AG04450 (cell line): ENCODE measurements at regions not wholly inside any gene's neighbourhood (a gene's known extent, or its start where the extent isn't known, plus 50 kb on each side); places are given as distances from the start of the nearest gene placed in this dataset.
"Not testable (repeated sequence)": the region's sequence is repeated elsewhere in the genome, so short reads cannot be mapped to it uniquely, and the experiment has no call there.

Experiments used
- CTCF ChIA-PET: fragments of 300-600, 350-600 bp; formaldehyde crosslinking; extraction: SDS; loops from one replicate; lab custom pipeline; 2022; ENCODE audit warnings: antibody characterized with exemption, inconsistent platforms; lab: Charles Lee
- POLR2A ChIA-PET: fragments of 350-600 bp; formaldehyde crosslinking; extraction: SDS; loops from one replicate; lab custom pipeline; 2021; ENCODE audit warnings: antibody characterized with exemption, inconsistent platforms; lab: Yijun Ruan, JAX
- DNase-seq: peaks from one replicate; pipeline ENCODE4 v3.0.0-alpha.2; 2011; ENCODE audit warnings: low read depth, low spot score
- H3K27ac ChIP-seq: one replicate; pipeline ENCODE4 v1.5.1; 2012; ENCODE audit warnings: low read depth, low read length, control low read depth
- H3K27me3 ChIP-seq: one replicate; pipeline ENCODE4 v1.6.0; 2012; ENCODE audit warnings: low read length; ENCODE audit not compliant: control insufficient read depth, insufficient read depth
- H3K4me3 ChIP-seq: 2 replicates; pipeline ENCODE4 v1.5.1; 2011; ENCODE audit warnings: mild to moderate bottlenecking, low read depth, low read length, control low read depth
- H3K9me3 ChIP-seq: 2 replicates; pipeline ENCODE4 v1.5.1; 2012; ENCODE audit warnings: low read length; ENCODE audit not compliant: control insufficient read depth, insufficient read depth
- TF ChIP-seq, protein P1 (sequence below): IDR thresholded peaks from 2 replicates; pipeline ENCODE4 v1.5.1; 2011; ENCODE audit warnings: low read depth, low read length, control low read depth, inconsistent platforms

DNA sequence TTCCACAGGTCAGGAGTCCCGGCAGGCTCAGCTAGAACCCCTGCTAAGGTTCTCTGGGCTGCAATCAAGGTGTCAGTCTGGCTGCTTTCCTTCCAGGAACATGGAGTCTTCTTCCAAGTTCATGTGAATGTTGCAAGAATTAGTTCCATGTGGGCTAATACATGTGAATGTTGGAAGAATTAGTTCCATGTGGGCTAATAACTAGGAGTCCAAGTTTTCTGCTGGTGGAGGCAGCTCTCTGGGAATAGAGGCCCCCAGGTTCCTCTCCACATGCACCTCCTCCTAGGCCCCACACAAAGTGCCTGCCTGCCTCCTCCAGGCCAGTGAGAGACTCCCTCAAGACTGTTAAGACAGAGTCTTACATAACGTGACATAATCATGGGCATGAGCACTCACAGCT lies 140.8 kb upstream of the SLC35G4 start:
- DNase-seq = no peak
- ChIA-PET CTCF (no interaction called here), POLR2A (no interaction called here)
- TF ChIP-seq, protein P1, sequence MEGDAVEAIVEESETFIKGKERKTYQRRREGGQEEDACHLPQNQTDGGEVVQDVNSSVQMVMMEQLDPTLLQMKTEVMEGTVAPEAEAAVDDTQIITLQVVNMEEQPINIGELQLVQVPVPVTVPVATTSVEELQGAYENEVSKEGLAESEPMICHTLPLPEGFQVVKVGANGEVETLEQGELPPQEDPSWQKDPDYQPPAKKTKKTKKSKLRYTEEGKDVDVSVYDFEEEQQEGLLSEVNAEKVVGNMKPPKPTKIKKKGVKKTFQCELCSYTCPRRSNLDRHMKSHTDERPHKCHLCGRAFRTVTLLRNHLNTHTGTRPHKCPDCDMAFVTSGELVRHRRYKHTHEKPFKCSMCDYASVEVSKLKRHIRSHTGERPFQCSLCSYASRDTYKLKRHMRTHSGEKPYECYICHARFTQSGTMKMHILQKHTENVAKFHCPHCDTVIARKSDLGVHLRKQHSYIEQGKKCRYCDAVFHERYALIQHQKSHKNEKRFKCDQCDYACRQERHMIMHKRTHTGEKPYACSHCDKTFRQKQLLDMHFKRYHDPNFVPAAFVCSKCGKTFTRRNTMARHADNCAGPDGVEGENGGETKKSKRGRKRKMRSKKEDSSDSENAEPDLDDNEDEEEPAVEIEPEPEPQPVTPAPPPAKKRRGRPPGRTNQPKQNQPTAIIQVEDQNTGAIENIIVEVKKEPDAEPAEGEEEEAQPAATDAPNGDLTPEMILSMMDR = no peak
- H3K9me3 ChIP-seq = no peaks in the 10 kb centered on the region
- H3K27me3 ChIP-seq = peaks cover 7% of the 10 kb centered on the region
- H3K27ac ChIP-seq = no peak overlapping the region
- no peak overlapping the region for H3K4me3 ChIP-seq

GRCh38 chr18:11468120-11468519 lies 141.3 kb upstream of the SLC35G4 start:
- CTCF ChIA-PET = no interaction called here
- H3K4me3 ChIP-seq = no peak overlapping the region
- H3K27ac ChIP-seq = no peak overlapping the region
- no peaks in the 10 kb centered on the region for H3K9me3 ChIP-seq
- H3K27me3 ChIP-seq = peaks cover 7% of the 10 kb centered on the region
- TF ChIP-seq, protein P1 = no peak
- no peak for DNase-seq
- POLR2A ChIA-PET = no interaction called here

GRCh38 chr18:11467611-11468010 lies 141.8 kb upstream of the SLC35G4 start:
- H3K27me3 ChIP-seq = peaks cover 7% of the 10 kb centered on the region
- no peak overlapping the region for H3K4me3 ChIP-seq
- no peak overlapping the region for H3K27ac ChIP-seq
- H3K9me3 ChIP-seq = no peaks in the 10 kb centered on the region
- TF ChIP-seq, protein P1 = no peak
- no peak for DNase-seq
- ChIA-PET CTCF (no interaction called here), POLR2A (no interaction called here)

DNA sequence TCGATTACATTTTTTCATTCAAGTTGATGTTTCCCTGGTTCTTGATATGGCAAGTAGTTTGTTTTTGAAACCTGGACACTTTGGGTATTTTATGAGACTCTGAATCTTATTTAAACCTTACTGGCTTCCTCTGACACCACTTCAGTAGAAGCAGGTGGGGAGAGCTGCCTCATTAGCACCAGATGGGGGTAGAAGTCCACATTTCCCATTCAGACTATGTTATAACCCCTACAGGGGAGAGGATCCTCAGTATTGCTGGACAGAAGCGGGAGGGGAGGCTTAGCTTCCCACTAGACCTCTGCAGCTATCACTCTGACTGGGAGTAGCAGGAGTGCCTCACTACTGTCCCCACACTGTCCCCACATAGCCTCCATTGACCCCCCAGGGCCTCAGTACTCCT lies 145.3 kb upstream of the SLC35G4 start:
- Histone ChIP-seq H3K4me3 (no peak overlapping the region), H3K27me3 (peaks cover 4% of the 10 kb centered on the region), H3K9me3 (no peaks in the 10 kb centered on the region), H3K27ac (no peak overlapping the region)
- CTCF ChIA-PET = interaction anchor here (1.6 kb wide), 1 partner anchor 153 kb away, joined by 4 read pairs; no protein-coding TSS in a partner anchor
- POLR2A ChIA-PET = no interaction called here
- TF ChIP-seq, protein P1 = no peak
- DNase-seq = no peak

GRCh38 chr18:11458447-11458846 lies 150.9 kb upstream of the SLC35G4 start:
- Histone ChIP-seq H3K9me3 (no peaks in the 10 kb centered on the region), H3K4me3 (no peak overlapping the region), H3K27me3 (no peaks in the 10 kb centered on the region), H3K27ac (no peak overlapping the region)
- ChIA-PET POLR2A (no interaction called here), CTCF (no interaction called here)
- TF ChIP-seq, protein P1 = no peak
- no peak for DNase-seq

DNA sequence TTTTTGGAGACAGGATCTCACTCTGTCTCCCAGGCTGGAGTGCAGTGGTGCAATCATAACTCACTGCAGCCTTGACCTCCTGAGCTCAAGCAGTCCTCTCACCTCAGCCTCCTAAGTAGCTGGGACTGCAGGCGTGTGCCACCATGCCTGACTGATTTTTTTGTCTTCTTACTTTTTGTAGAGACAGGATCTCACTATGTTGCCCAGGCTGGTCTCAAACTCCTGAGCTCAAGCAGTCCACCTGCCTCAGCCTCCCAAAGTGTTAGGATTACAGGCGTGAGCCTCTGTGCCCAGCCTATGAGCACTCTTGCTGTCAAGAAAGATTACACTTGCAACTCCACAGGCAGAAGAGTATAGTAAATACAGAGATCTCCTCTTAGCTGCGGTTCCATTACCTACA lies 151.5 kb upstream of the SLC35G4 start:
- CTCF ChIA-PET, POLR2A ChIA-PET, H3K4me3 ChIP-seq, H3K27me3 ChIP-seq, DNase-seq, H3K9me3 ChIP-seq, H3K27ac ChIP-seq: not testable (repeated sequence)
